Mesodermal cell (in vitro differentiated cells): ENCODE measurements at regions not wholly inside any gene's neighbourhood (a gene's known extent, or its start where the extent isn't known, plus 50 kb on each side); places are given as distances from the start of the nearest gene placed in this dataset.

Experiments
- H3K27ac ChIP-seq: 2 replicates; pipeline ENCODE4 v1.7.0; 2013; ENCODE audit warnings: mild to moderate bottlenecking, low read depth, low read length, moderate library complexity; ENCODE audit not compliant: severe bottlenecking
- H3K36me3 ChIP-seq: 2 replicates; pipeline ENCODE4 v1.7.1; 2013; ENCODE audit warnings: mild to moderate bottlenecking, low read length, moderate library complexity; ENCODE audit not compliant: control insufficient read depth, insufficient read depth
- H3K4me1 ChIP-seq: one replicate; pipeline ENCODE4 v1.7.1; 2013; ENCODE audit warnings: mild to moderate bottlenecking, low read length; ENCODE audit not compliant: insufficient read depth, control insufficient read depth, poor library complexity, severe bottlenecking
- H3K4me3 ChIP-seq: 2 replicates; pipeline ENCODE4 v1.7.0; 2013; ENCODE audit warnings: low read length, control low read depth, mild to moderate bottlenecking; ENCODE audit not compliant: insufficient read depth, poor library complexity, severe bottlenecking; ENCODE audit errors: extremely low read depth
- H3K9me3 ChIP-seq: 2 replicates; pipeline ENCODE4 v1.7.1; 2013; ENCODE audit warnings: mild to moderate bottlenecking, low read length, moderate library complexity; ENCODE audit not compliant: control insufficient read depth
- WGBS, 2 experiments: methylation state at CpG; one replicate each; pipeline ENCODE4 v1.1.5; 2013; ENCODE audit warnings: missing lambda C conversion rate in 2 of 2; ENCODE audit not compliant: insufficient coverage in 2 of 2; 5-methylcytosine and 5-hydroxymethylcytosine counted together

DNA sequence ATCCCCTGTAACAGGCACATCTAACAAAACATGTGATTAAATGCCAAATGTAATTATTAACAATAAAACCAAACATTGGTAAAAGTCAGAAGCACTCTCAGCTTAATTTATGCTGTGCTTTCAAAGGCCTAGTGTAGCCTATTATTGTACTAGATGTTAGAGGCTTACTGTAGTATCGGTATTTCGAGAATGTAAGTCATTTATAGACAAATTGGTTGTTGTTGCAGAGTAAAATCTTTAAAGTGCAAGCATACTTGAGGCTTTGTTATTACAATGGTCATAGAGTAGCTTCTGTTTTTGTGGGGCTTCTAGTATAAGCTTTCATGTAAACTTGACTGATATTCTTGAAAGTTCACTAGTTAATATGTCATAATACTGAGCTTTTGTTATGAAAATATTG lies 965.8 kb downstream of the PLA2G4A start:
- H3K4me3 ChIP-seq, result no peak overlapping the region
- WGBS, 2 experiments, result 57 to 81% methylated on average over 2 of the region's 2 CpGs
- no peaks in the 10 kb centered on the region for H3K9me3 ChIP-seq
- H3K36me3 ChIP-seq, result no peaks in the 10 kb centered on the region
- no peaks in the 10 kb centered on the region for H3K4me1 ChIP-seq
- no peak overlapping the region for H3K27ac ChIP-seq

DNA sequence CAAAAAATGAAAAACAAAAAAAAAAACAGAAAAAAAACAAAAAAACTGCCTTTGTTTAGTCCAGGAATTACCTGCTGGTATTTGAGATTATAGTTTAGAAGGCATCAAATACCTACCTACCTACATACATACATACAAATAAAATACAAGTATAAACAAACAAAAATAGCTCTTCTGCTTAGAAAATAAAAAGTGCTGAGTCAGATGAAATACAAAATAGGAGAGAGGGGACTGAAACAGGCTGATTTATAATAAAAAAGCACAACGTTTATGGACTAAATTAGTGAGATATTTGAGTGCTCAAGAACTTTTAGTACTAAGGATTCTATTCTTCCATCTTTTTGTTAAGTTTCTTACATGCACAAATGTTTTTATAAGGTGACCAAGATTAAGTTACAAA lies 980.8 kb downstream of the PLA2G4A start:
- Histone ChIP-seq H3K4me1 (no peaks in the 10 kb centered on the region), H3K9me3 (no peaks in the 10 kb centered on the region), H3K4me3 (no peak overlapping the region), H3K36me3 (no peaks in the 10 kb centered on the region), H3K27ac (no peak overlapping the region)
- WGBS, 2 experiments, result no CpG with 5 or more reads among the region's 1 CpG

DNA sequence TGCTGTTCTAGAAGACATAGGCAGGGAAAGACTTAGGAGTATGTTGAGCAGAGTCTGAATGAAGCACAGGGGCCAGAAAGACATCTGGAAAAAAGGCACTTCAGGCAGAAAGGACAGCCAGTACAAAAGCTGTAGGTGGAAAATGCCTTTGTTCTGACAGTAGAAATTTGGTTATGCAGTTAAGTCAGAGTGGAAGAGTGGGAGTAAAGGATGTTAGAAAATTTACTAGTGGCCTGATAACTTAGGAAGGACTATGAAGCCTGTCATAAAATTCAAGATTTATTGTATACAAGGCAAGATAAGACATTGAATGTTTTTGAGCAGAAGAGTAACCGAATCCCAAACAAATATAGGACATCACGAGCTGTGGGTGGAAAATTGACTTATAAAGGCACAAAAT lies 987.9 kb downstream of the PLA2G4A start:
- WGBS, 2 experiments, result 94 to 100% methylated on average over 2 of the region's 2 CpGs
- H3K4me1 ChIP-seq, result no peaks in the 10 kb centered on the region
- H3K36me3 ChIP-seq, result no peaks in the 10 kb centered on the region
- H3K27ac ChIP-seq, result no peak overlapping the region
- H3K9me3 ChIP-seq, result no peaks in the 10 kb centered on the region
- H3K4me3 ChIP-seq, result no peak overlapping the region

DNA sequence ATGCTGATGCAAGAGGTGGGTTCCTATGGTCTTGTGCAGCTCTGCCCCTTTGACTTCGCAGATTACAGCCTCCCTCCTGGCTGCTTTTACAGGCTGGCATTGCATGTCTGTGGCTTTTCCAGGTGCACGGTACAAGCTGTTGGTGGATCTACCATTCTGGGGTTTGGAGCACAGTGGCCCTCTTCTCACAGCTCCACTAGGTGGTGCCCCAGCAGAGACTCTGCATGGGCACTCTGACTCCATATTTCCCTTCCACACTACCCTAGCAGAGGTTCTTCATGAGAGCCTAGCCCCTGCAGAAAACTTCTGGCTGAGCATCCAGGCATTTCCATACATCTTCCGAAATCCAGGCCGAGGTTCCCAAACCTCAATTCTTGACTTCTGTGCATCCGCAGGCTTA lies 989.0 kb downstream of the PLA2G4A start:
- 86 to 98% methylated on average over 3 to 4 of the region's 5 CpGs for WGBS, 2 experiments
- no peaks in the 10 kb centered on the region for H3K9me3 ChIP-seq

DNA sequence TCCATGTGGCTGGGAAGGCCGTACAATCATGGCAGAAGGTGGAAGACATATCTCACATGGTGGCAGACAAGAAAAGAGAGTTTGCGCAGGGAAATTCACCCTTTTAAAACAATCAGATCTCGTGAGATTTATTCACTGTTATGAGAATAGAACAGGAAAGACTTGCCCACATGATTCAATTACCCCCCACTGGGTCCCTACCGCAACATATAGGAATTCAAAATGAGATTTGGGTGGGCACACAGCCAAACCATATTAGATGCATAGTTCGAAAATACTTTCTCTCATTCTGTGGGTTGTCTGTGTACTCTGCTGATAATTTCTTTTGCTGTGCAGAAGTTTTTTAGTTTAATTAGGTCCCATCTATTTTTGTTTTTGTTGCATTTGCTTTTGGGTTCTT lies 990.3 kb downstream of the PLA2G4A start:
- Histone ChIP-seq H3K9me3 (no peaks in the 10 kb centered on the region), H3K4me3 (no peak overlapping the region), H3K27ac (no peak overlapping the region), H3K4me1 (no peaks in the 10 kb centered on the region), H3K36me3 (no peaks in the 10 kb centered on the region)
- WGBS, 2 experiments, result 0% methylated on average over 1 of the region's 5 CpGs; no CpG with 5 or more reads in 1 of the 2 experiments

More for the DNA sequence above, 989.0 kb downstream of the PLA2G4A start:
- Histone ChIP-seq H3K36me3 (no peaks in the 10 kb centered on the region), H3K27ac (no peak overlapping the region), H3K4me1 (no peaks in the 10 kb centered on the region), H3K4me3 (no peak overlapping the region)

DNA sequence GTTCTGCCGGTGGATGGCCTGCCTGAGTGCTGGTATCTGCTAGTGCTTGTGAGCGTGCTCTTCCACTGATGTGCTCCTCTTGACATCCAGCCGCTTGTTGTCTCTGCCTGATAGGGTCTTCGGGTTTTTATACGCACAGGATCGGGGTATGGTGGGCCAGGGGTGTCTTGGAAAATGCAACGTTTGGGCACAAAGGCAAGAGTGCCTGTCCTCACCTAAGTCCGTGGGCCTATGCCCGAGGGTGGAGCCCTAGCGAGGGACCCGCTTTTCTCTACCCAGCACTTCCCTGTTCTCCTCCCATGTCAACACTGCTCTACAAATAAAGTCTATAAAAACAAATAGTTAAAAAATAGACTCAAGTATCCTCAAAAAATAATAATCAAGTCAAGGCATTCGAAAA lies 1007.8 kb downstream of the PLA2G4A start:
- Histone ChIP-seq H3K4me3 (no peak overlapping the region), H3K9me3 (peaks cover 3% of the 10 kb centered on the region), H3K27ac (no peak overlapping the region), H3K36me3 (no peaks in the 10 kb centered on the region), H3K4me1 (no peaks in the 10 kb centered on the region)
- WGBS, 2 experiments, result 97% methylated on average over 5 to 6 of the region's 12 CpGs

DNA sequence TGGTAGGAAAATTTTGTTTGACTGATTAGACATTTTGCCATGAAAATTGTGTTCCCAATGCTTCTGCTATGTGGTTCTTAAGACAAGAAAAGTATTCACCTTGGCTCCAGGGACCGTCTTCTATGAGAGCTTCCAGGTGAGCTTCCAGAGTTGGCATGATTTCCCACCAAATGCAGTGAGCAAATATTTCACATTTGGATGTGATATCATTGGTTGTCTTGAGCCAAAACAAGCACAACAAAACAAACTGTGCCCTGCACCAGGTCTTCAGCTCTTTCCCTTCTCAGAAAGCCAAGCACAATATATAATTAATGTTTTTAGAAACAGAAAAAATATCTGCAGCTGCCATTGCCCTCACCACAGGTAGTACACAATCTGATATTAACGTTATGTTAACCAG lies 1009.0 kb downstream of the PLA2G4A start:
- Histone ChIP-seq H3K4me3 (no peak overlapping the region), H3K27ac (no peak overlapping the region), H3K9me3 (peaks cover 7% of the 10 kb centered on the region), H3K4me1 (no peaks in the 10 kb centered on the region), H3K36me3 (no peaks in the 10 kb centered on the region)
- 80% methylated on average over 1 of the region's 2 CpGs; no CpG with 5 or more reads in 1 of the 2 experiments for WGBS, 2 experiments

DNA sequence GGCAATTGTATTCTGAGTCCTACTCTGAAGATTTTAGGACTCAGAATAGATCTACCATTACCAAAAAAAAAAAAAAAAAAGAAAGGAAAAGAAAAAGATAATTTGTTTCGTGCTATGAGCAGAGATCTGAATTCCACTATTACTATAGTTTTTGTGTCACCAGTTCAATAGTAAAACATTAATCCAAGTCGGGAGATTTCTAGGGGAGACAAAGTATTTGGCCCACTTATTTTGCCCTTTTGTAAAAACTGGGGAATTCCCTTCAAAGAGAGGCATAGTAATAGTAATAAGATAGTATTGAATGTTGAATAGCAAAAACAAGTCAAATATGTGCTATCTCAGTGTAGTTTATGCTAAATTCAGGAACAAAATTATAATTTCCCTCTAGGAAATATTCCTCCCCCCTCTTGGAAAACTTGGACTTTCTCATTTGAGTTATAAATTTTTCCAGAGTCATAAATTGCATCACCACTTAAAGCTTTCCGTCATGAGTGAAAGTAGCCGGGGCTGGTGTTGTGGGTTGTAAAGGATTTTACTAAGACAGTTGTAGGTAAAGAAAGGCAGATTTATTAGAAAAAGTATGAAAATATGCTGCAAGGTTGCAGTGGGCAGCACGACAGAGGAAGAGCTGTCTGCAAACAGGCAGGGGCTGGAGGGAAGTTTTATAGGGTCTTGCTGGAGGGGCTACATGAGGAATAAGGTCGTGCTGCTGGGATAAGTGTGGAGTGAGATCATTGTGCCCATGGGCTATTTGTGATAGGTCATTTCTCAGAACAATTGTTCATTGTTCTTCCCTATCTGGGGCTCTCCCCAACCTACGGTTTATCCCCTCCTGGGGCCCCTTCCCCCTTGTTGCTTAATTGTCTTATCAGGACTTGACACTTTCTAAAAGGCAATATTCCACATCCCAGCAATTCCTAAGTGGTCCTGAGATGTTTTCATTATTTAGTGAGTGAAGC lies 1009.9 kb downstream of the PLA2G4A start:
- Histone ChIP-seq H3K36me3 (no peaks in the 10 kb centered on the region), H3K9me3 (peaks cover 7% of the 10 kb centered on the region), H3K27ac (peak overlapping the region; percentile 48), H3K4me1 (no peaks in the 10 kb centered on the region), H3K4me3 (no peak overlapping the region)
- 89 to 96% methylated on average over 3 of the region's 7 CpGs for WGBS, 2 experiments

DNA sequence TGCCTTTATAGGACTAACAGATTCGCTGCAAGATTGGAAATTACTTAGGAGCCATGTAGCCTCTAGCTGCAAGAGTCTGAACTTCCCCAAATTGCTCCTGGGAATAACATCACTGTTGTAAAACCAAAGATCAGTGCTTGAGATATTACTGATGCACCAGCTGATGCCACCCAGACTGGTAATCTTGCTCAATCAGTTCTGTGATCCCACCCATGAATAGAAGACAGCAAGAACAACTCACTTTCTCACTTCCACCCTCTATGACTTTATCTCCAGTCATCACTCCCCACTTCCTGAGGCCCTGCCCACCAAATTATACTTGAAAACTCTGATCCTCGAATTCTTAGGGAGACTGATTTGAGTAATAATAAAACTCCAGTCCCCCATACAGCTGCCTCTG lies 1011.1 kb downstream of the PLA2G4A start:
- no peak overlapping the region for H3K4me3 ChIP-seq
- H3K4me1 ChIP-seq, result no peaks in the 10 kb centered on the region
- peaks cover 7% of the 10 kb centered on the region for H3K9me3 ChIP-seq
- WGBS, 2 experiments, result 100% methylated on average over 1 of the region's 2 CpGs
- peak overlapping the region; percentile 86 for H3K27ac ChIP-seq
- no peaks in the 10 kb centered on the region for H3K36me3 ChIP-seq

DNA sequence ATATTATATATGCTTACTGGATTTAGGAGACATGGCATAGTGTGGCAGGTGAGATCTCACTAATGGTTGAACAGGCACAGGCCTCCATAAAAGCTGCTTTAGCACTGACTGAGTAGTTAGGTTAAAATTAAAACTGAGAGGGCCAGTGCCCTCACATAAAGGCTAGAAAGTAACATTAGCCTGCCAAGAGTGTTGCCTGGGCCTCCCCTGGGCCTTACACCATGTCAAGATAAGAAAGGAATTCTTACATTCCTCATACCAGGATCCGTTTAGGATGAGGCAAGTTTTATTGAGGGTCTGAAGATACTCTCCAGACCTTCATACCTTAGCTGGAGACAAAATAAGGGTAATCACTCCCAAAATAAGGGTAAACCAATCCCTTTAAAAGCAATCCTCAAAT lies 1011.8 kb downstream of the PLA2G4A start:
- 0% methylated on average over 1 of the region's 1 CpG; no CpG with 5 or more reads in 1 of the 2 experiments for WGBS, 2 experiments

More for the DNA sequence above, 1011.8 kb downstream of the PLA2G4A start:
- H3K4me3 ChIP-seq, result no peak overlapping the region
- H3K27ac ChIP-seq, result peak overlapping the region; percentile 86
- no peaks in the 10 kb centered on the region for H3K36me3 ChIP-seq
- H3K9me3 ChIP-seq, result peaks cover 7% of the 10 kb centered on the region
- no peaks in the 10 kb centered on the region for H3K4me1 ChIP-seq
